CD1c-positive myeloid dendritic cell (primary cell): ENCODE measurements at regions not wholly inside any gene's neighbourhood (a gene's known extent, or its start where the extent isn't known, plus 50 kb on each side); places are given as distances from the start of the nearest gene placed in this dataset.
A peak's percentile ranks its signal among the peaks of the same experiment; 100 is the strongest.

Source experiments
- DNase-seq: peaks from one replicate; pipeline ENCODE4 v3.0.0-alpha.2; 2016; ENCODE audit errors: extremely low spot score

- no peak for DNase-seq
These were observed 50.4 kb downstream of the RUSC2 start for GRCh38 chr9:35540315-35540714.

- DNase-seq = no peak
These were observed 56.9 kb downstream of the RUSC2 start for GRCh38 chr9:35546853-35547252.

GRCh38 chr9:35547889-35548418 is 57.1 kb upstream of the TESK1 start:
- no peak for DNase-seq

- no peak for DNase-seq
These were observed 56.5 kb upstream of the TESK1 start for GRCh38 chr9:35548571-35548970.

- no peak for DNase-seq
These were observed 55.6 kb upstream of the TESK1 start for GRCh38 chr9:35549441-35549840.

- DNase-seq = no peak
These were observed 52.7 kb upstream of the TESK1 start for GRCh38 chr9:35552376-35552775.

- DNase-seq = no peak
These were observed 52.2 kb upstream of the TESK1 start for GRCh38 chr9:35552837-35553236.

- peak; percentile 87 for DNase-seq
These were observed 51.2 kb upstream of the TESK1 start for GRCh38 chr9:35553670-35554543.

GRCh38 chr9:35555246-35555701 is 49.8 kb upstream of the TESK1 start:
- no peak for DNase-seq
